Liver (tissue), 8 donors: ENCODE measurements at regions not wholly inside any gene's neighbourhood (a gene's known extent, or its start where the extent isn't known, plus 50 kb on each side); places are given as distances from the start of the nearest gene placed in this dataset.

Experiments
- DNase-seq: peaks from one replicate; pipeline ENCODE4 v3.0.0-alpha.2; 2017; ENCODE audit warnings: low spot score
- H3K27ac ChIP-seq, 2 donors: one replicate each; pipeline ENCODE4 v1.7.0; 2013; ENCODE audit warnings: inconsistent platforms in 2 of 2, low read length in 2 of 2, control low read depth in 1 of 2, low read depth in 1 of 2, mild to moderate bottlenecking in 1 of 2
- H3K27me3 ChIP-seq, 4 donors: one replicate each; pipeline versions ENCODE4 v1.6.1 to v1.7.0; 2013; ENCODE audit warnings: low read length in 3 of 4, inconsistent platforms in 1 of 4, mild to moderate bottlenecking in 1 of 4, moderate library complexity in 1 of 4; ENCODE audit not compliant: control insufficient read depth in 4 of 4, insufficient read depth in 4 of 4
- H3K36me3 ChIP-seq, 4 donors: one replicate each; pipeline versions ENCODE4 v1.6.1 to v1.7.0; 2013; ENCODE audit warnings: low read length in 3 of 4, mild to moderate bottlenecking in 3 of 4, low read depth in 1 of 4, moderate library complexity in 1 of 4; ENCODE audit not compliant: control insufficient read depth in 4 of 4, insufficient read depth in 3 of 4
- H3K4me1 ChIP-seq, 4 donors: one replicate each; pipeline versions ENCODE4 v1.6.1 to v1.7.0; 2013; ENCODE audit warnings: low read length in 3 of 4, mild to moderate bottlenecking in 3 of 4, moderate library complexity in 1 of 4; ENCODE audit not compliant: control insufficient read depth in 4 of 4, insufficient read depth in 4 of 4
- H3K4me3 ChIP-seq, 3 donors: one replicate each; pipeline versions ENCODE4 v1.6.1 to v1.7.0; 2013; ENCODE audit warnings: low read length in 3 of 3, control low read depth in 1 of 3, low read depth in 1 of 3, mild to moderate bottlenecking in 1 of 3
- H3K9ac ChIP-seq, 2 donors: one replicate each; pipeline ENCODE4 v1.7.0; 2013; ENCODE audit warnings: low read length in 2 of 2, mild to moderate bottlenecking in 2 of 2, moderate library complexity in 2 of 2, control low read depth in 1 of 2, low read depth in 1 of 2
- H3K9me3 ChIP-seq, 4 donors: one replicate each; pipeline versions ENCODE4 v1.6.1 to v1.7.0; 2013; ENCODE audit warnings: low read length in 3 of 4; ENCODE audit not compliant: control insufficient read depth in 4 of 4
- CTCF ChIP-seq: fragments of 150-350 bp; IDR thresholded peaks from 2 replicates; pipeline ENCODE4 v1.5.1; 2017; ENCODE audit warnings: improper control_type of control experiment, low read depth, low read length; ENCODE audit not compliant: missing input control
- EGR1 ChIP-seq, 2 donors: IDR thresholded peaks; 2 replicates each; pipeline ENCODE4 v1.6.1; 2016 to 2018; ENCODE audit warnings: antibody characterized with exemption in 2 of 2, low read depth in 2 of 2
- FOXA1 ChIP-seq: IDR thresholded peaks from 2 replicates; pipeline ENCODE4 v1.6.1; 2016; ENCODE audit warnings: antibody characterized with exemption
- FOXA2 ChIP-seq: IDR thresholded peaks from 2 replicates; pipeline ENCODE4 v1.6.1; 2016; ENCODE audit warnings: antibody characterized with exemption
- GABPA ChIP-seq, 2 donors: IDR thresholded peaks in 1 of 2; conservative IDR thresholded peaks in 1 of 2; 2 replicates each; pipeline ENCODE4 v1.6.1; 2016; ENCODE audit warnings: antibody characterized with exemption in 2 of 2, mild to moderate bottlenecking in 1 of 2, moderate library complexity in 1 of 2
- HNF4A ChIP-seq, 2 donors: conservative IDR thresholded peaks; 2 replicates each; pipeline ENCODE4 v1.6.1; 2016; ENCODE audit warnings: antibody characterized with exemption in 2 of 2, mild to moderate bottlenecking in 2 of 2
- HNF4G ChIP-seq: IDR thresholded peaks from 2 replicates; pipeline ENCODE4 v1.6.1; 2016; ENCODE audit warnings: antibody characterized with exemption
- JUND ChIP-seq, 2 donors: IDR thresholded peaks; 2 replicates each; pipeline ENCODE4 v1.6.1; 2016; ENCODE audit warnings: antibody characterized with exemption in 2 of 2
- NR2F2 ChIP-seq: IDR thresholded peaks from 2 replicates; pipeline ENCODE4 v1.6.1; 2016; ENCODE audit warnings: antibody characterized with exemption
- RAD21 ChIP-seq, 2 donors: IDR thresholded peaks; 2 replicates each; pipeline ENCODE4 v1.6.1; 2016; ENCODE audit warnings: antibody characterized with exemption in 2 of 2, mild to moderate bottlenecking in 2 of 2
- RXRA ChIP-seq, 2 donors: IDR thresholded peaks; 2 replicates each; pipeline ENCODE4 v1.6.1; 2017 to 2018; ENCODE audit warnings: antibody characterized with exemption in 2 of 2, mild to moderate bottlenecking in 1 of 2
- SP1 ChIP-seq: IDR thresholded peaks from 2 replicates; pipeline ENCODE4 v1.6.1; 2018; ENCODE audit warnings: antibody characterized with exemption, mild to moderate bottlenecking
- TAF1 ChIP-seq: conservative IDR thresholded peaks from 2 replicates; pipeline ENCODE4 v1.6.1; 2016; ENCODE audit warnings: antibody characterized with exemption, mild to moderate bottlenecking
- ZBTB33 ChIP-seq: IDR thresholded peaks from 2 replicates; pipeline ENCODE4 v1.6.1; 2016; ENCODE audit warnings: antibody characterized with exemption
- WGBS: extraction: QIAGEN DNeasy Blood & Tissue Kit; methylation state at CpG from one replicate; pipeline ENCODE4 v1.1.7; 2013; 5-methylcytosine and 5-hydroxymethylcytosine counted together
- TF ChIP-seq, protein P1 (sequence below): IDR thresholded peaks from 2 replicates; pipeline ENCODE4 v1.6.1; 2016; ENCODE audit warnings: antibody characterized with exemption, mild to moderate bottlenecking
- TF ChIP-seq, protein P2 (sequence below): IDR thresholded peaks from 2 replicates; pipeline ENCODE4 v1.6.1; 2016; ENCODE audit warnings: antibody characterized with exemption
- TF ChIP-seq, protein P3 (sequence below): IDR thresholded peaks from 2 replicates; pipeline ENCODE4 v1.6.1; 2016; ENCODE audit warnings: antibody characterized with exemption
- donor health status: healthy.
- donor health status: healthy.
- donor health status: healthy.
- donor health status: healthy.
- donor health status: healthy.

DNA sequence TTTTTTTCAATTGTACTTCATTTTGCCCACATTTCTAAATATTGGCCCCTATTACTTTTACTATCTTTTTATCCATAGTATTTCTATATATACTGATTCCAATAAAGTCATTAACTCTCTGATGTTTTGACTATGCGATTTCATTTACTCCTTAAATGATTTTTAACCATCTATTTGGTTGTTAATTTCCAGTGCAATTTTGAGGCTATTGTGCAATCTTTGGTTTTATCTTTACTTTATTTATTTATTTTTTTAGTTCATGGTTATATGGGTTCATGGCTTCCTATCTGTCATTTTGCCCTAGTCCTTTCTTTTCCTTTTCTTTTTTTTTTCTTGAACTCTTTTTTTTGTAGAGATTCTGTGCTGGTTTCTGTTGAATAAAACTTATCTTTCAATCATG lies 1408.0 kb upstream of the GBE1 start (continued):
- TF ChIP-seq, protein P1, sequence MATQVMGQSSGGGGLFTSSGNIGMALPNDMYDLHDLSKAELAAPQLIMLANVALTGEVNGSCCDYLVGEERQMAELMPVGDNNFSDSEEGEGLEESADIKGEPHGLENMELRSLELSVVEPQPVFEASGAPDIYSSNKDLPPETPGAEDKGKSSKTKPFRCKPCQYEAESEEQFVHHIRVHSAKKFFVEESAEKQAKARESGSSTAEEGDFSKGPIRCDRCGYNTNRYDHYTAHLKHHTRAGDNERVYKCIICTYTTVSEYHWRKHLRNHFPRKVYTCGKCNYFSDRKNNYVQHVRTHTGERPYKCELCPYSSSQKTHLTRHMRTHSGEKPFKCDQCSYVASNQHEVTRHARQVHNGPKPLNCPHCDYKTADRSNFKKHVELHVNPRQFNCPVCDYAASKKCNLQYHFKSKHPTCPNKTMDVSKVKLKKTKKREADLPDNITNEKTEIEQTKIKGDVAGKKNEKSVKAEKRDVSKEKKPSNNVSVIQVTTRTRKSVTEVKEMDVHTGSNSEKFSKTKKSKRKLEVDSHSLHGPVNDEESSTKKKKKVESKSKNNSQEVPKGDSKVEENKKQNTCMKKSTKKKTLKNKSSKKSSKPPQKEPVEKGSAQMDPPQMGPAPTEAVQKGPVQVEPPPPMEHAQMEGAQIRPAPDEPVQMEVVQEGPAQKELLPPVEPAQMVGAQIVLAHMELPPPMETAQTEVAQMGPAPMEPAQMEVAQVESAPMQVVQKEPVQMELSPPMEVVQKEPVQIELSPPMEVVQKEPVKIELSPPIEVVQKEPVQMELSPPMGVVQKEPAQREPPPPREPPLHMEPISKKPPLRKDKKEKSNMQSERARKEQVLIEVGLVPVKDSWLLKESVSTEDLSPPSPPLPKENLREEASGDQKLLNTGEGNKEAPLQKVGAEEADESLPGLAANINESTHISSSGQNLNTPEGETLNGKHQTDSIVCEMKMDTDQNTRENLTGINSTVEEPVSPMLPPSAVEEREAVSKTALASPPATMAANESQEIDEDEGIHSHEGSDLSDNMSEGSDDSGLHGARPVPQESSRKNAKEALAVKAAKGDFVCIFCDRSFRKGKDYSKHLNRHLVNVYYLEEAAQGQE: no peak
- TF ChIP-seq FOXA1 (no peak), EGR1 (IDR thresholded peaks at IDR 0.05; ENCODE audit: low read depth in 2 of 2) (no peak)

- Histone ChIP-seq H3K27ac (no peak overlapping the region), H3K36me3 (no peaks in the 10 kb centered on the region), H3K9me3 (no peaks in the 10 kb centered on the region), H3K27me3 (no peaks in the 10 kb centered on the region), H3K9ac (no peak overlapping the region), H3K4me3 (no peak overlapping the region), H3K4me1 (no peaks in the 10 kb centered on the region)
- no peak for DNase-seq
- WGBS: 57% methylated on average over 2 of the region's 2 CpGs
- no peak for TF ChIP-seq ZBTB33
- TF ChIP-seq RXRA (IDR thresholded peaks at IDR 0.05): peak in 1 of 2 donors; percentile 41
These were observed 1389.5 kb upstream of the GBE1 start for GRCh38 chr3:83150896-83151295.

DNA sequence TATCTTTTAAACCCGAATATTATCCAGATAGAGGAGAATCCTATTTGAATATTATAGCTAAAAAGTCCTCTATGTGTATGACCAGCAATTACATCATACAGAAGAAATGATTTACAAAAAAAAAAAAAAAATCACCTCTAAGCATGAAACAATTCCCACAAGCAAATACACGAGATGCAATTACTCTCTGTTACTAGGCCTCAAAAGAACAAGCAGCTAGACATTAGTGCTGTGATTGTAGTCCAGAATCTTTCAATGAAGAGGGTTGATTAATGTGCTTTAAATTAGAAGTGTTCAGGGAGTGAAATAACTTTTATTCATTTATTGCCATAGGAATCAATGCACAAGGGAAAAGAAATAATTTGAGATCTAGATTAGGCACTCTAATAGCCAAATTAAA lies 1379.5 kb upstream of the GBE1 start:
- no peak for TF ChIP-seq HNF4A (conservative IDR thresholded peaks at IDR 0.05)
- no peaks in the 10 kb centered on the region for H3K27me3 ChIP-seq
- H3K4me1 ChIP-seq: no peaks in the 10 kb centered on the region
- no peak for DNase-seq
- no peak overlapping the region for H3K4me3 ChIP-seq
- no peak overlapping the region for H3K27ac ChIP-seq
- no peaks in the 10 kb centered on the region for H3K9me3 ChIP-seq
- no peak overlapping the region for H3K9ac ChIP-seq
- WGBS: 69% methylated on average over 2 of the region's 2 CpGs
- H3K36me3 ChIP-seq: no peaks in the 10 kb centered on the region

- DNase-seq: no peak
- WGBS: 72% methylated on average over 5 of the region's 5 CpGs
- TF ChIP-seq TAF1 (no peak), HNF4G (no peak), GABPA (IDR thresholded peaks at IDR 0.05 in 1 of 2, conservative IDR thresholded peaks at IDR 0.05 in 1 of 2) (no peak), RAD21 (IDR thresholded peaks at IDR 0.05) (no peak), FOXA2 (no peak), CTCF (no peak), ZBTB33 (no peak), RXRA (IDR thresholded peaks at IDR 0.05) (no peak), HNF4A (conservative IDR thresholded peaks at IDR 0.05) (no peak), FOXA1 (no peak), JUND (IDR thresholded peaks at IDR 0.05) (no peak), SP1 (no peak), NR2F2 (no peak), EGR1 (IDR thresholded peaks at IDR 0.05; ENCODE audit: low read depth in 2 of 2) (no peak)
- TF ChIP-seq, protein P2, sequence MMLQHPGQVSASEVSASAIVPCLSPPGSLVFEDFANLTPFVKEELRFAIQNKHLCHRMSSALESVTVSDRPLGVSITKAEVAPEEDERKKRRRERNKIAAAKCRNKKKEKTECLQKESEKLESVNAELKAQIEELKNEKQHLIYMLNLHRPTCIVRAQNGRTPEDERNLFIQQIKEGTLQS: no peak
- TF ChIP-seq, protein P3, sequence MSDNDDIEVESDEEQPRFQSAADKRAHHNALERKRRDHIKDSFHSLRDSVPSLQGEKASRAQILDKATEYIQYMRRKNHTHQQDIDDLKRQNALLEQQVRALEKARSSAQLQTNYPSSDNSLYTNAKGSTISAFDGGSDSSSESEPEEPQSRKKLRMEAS: no peak
These were observed 1369.8 kb upstream of the GBE1 start for GRCh38 chr3:83131236-83131635.

More at GRCh38 chr3:83131236-83131635, 1369.8 kb upstream of the GBE1 start:
- Histone ChIP-seq H3K4me1 (no peaks in the 10 kb centered on the region), H3K4me3 (no peak overlapping the region), H3K27me3 (no peaks in the 10 kb centered on the region), H3K36me3 (no peaks in the 10 kb centered on the region), H3K9me3 (no peaks in the 10 kb centered on the region), H3K9ac (no peak overlapping the region), H3K27ac (no peak overlapping the region)
